Type B pancreatic cell (in vitro differentiated cells): ENCODE measurements at regions not wholly inside any gene's neighbourhood (a gene's known extent, or its start where the extent isn't known, plus 50 kb on each side); places are given as distances from the start of the nearest gene placed in this dataset.

Experiments used
- DNase-seq: peaks from one replicate; pipeline ENCODE4 v3.0.0; 2021; ENCODE audit warnings: mixed read lengths; ENCODE audit not compliant: unreplicated experiment; ENCODE audit errors: extremely low spot score
- H3K27ac Mint-ChIP-seq: 2 replicates; pipeline ENCODE4 v1.8.0; 2021; ENCODE audit warnings: mild to moderate bottlenecking, mixed read lengths
- H3K27me3 Mint-ChIP-seq: 2 replicates; pipeline ENCODE4 v1.8.0; 2021; ENCODE audit warnings: mixed read lengths
- H3K36me3 Mint-ChIP-seq: 2 replicates; pipeline ENCODE4 v1.8.0; 2021; ENCODE audit warnings: mixed read lengths
- H3K4me1 Mint-ChIP-seq: one replicate; pipeline ENCODE4 v1.8.0; 2021; ENCODE audit warnings: mixed read lengths; ENCODE audit not compliant: unreplicated experiment
- H3K4me3 Mint-ChIP-seq: 2 replicates; pipeline ENCODE4 v1.8.0; 2021; ENCODE audit warnings: mild to moderate bottlenecking, mixed read lengths
- H3K9me3 Mint-ChIP-seq: 2 replicates; pipeline ENCODE4 v1.8.0; 2021; ENCODE audit warnings: mixed read lengths
- TF ChIP-seq, protein P1 (sequence below): fragments of 200-600 bp; sonication (generic); conservative IDR thresholded peaks from 2 replicates; pipeline ENCODE4 v1.5.0; 2021; ENCODE audit warnings: antibody characterized with exemption, mild to moderate bottlenecking

GRCh38 chr1:37403166-37403565 is 71.2 kb upstream of the ZC3H12A start:
- Mint-ChIP-seq H3K9me3 (no peaks in the 10 kb centered on the region), H3K4me3 (no peak overlapping the region), H3K36me3 (no peaks in the 10 kb centered on the region), H3K27me3 (peaks cover 70% of the 10 kb centered on the region), H3K4me1 (no peaks in the 10 kb centered on the region), H3K27ac (no peak overlapping the region)
- TF ChIP-seq, protein P1, sequence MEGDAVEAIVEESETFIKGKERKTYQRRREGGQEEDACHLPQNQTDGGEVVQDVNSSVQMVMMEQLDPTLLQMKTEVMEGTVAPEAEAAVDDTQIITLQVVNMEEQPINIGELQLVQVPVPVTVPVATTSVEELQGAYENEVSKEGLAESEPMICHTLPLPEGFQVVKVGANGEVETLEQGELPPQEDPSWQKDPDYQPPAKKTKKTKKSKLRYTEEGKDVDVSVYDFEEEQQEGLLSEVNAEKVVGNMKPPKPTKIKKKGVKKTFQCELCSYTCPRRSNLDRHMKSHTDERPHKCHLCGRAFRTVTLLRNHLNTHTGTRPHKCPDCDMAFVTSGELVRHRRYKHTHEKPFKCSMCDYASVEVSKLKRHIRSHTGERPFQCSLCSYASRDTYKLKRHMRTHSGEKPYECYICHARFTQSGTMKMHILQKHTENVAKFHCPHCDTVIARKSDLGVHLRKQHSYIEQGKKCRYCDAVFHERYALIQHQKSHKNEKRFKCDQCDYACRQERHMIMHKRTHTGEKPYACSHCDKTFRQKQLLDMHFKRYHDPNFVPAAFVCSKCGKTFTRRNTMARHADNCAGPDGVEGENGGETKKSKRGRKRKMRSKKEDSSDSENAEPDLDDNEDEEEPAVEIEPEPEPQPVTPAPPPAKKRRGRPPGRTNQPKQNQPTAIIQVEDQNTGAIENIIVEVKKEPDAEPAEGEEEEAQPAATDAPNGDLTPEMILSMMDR = no peak
- no peak for DNase-seq

- TF ChIP-seq, protein P1 = no peak
- no peaks in the 10 kb centered on the region for H3K36me3 Mint-ChIP-seq
- no peak overlapping the region for H3K27ac Mint-ChIP-seq
- H3K4me1 Mint-ChIP-seq = no peaks in the 10 kb centered on the region
- peaks cover 70% of the 10 kb centered on the region for H3K27me3 Mint-ChIP-seq
- no peaks in the 10 kb centered on the region for H3K9me3 Mint-ChIP-seq
- no peak for DNase-seq
- H3K4me3 Mint-ChIP-seq = no peak overlapping the region
These were observed 69.7 kb upstream of the ZC3H12A start for GRCh38 chr1:37404711-37405110.

DNA sequence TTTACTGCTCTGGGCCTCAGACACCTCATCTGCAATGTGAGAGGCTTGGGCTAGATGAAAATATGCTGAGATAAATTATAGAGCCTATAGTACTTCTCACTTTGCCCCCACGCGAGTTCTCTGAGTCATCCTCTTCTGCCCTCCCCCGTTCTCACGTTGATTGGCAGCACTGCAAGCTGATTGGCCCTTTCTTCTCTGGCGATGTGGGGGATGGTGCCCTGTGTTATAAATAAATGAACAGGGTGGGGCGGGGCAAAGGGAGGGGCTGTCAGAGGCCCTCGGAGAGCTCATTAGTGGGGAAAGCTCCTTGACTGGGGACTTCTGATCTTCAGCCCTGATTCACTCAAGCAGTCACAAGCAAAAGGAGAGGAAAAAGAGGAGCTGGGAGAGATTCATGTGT is 64.3 kb upstream of the ZC3H12A start:
- no peaks in the 10 kb centered on the region for H3K9me3 Mint-ChIP-seq
- no peak for DNase-seq
- TF ChIP-seq, protein P1 = no peak
- peaks cover 43% of the 10 kb centered on the region for H3K27me3 Mint-ChIP-seq
- no peak overlapping the region for H3K4me3 Mint-ChIP-seq
- no peaks in the 10 kb centered on the region for H3K4me1 Mint-ChIP-seq
- no peak overlapping the region for H3K27ac Mint-ChIP-seq
- no peaks in the 10 kb centered on the region for H3K36me3 Mint-ChIP-seq

DNA sequence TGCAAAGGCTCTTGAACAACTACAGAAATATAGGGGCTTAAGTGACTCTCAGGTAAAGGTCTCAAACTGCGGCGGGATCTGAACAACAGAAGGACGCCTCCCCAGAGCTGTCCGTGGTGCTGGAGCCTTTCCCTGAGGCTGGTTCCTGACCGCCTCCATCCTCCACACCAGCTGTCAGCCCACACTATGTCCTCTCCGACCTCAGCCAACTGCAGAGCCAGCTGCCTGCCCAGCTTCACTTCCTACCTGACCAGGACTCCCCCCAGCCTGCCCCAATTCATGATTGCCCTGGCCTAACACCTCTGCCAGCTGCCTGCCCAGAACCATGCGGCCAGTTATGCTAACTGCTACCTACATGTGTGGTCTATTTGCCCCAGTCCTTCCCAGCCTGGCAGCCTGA is 63.6 kb upstream of the ZC3H12A start:
- peaks cover 42% of the 10 kb centered on the region for H3K27me3 Mint-ChIP-seq
- no peak for DNase-seq
- H3K27ac Mint-ChIP-seq = no peak overlapping the region
- H3K4me1 Mint-ChIP-seq = no peaks in the 10 kb centered on the region
- TF ChIP-seq, protein P1 = no peak
- no peaks in the 10 kb centered on the region for H3K9me3 Mint-ChIP-seq
- H3K4me3 Mint-ChIP-seq = no peak overlapping the region
- no peaks in the 10 kb centered on the region for H3K36me3 Mint-ChIP-seq

DNA sequence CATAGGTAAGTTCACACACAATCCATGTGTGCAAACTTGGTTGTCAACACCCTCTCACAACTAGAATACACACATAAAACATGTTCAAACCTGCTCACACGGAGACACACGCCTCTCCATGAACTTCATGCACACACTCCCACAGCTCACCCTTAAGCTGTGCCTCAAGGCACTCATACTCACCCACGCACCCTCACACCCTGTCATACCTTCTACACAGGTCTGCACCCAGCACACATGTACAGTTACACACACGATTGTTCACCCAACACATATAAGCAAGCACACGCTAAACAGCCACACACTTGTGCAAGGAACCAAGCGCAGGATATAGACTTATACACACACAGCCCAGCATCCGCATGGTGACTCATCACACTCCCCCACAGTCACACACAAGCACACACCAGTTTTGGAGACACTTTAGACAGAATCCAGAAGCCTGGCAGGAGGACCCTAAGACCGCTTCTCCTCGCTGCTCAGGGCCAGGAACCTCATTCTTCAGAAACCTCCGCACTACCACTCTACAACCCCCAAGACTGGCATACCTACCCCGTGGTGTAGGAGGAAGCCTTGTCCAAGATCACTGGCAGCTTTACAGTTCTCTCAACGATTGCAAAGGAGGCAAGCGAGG is 58.7 kb upstream of the ZC3H12A start:
- no peaks in the 10 kb centered on the region for H3K9me3 Mint-ChIP-seq
- H3K4me3 Mint-ChIP-seq = no peak overlapping the region
- no peaks in the 10 kb centered on the region for H3K36me3 Mint-ChIP-seq
- peaks cover 21% of the 10 kb centered on the region for H3K27me3 Mint-ChIP-seq
- no peaks in the 10 kb centered on the region for H3K4me1 Mint-ChIP-seq
- TF ChIP-seq, protein P1 = no peak
- H3K27ac Mint-ChIP-seq = no peak overlapping the region
- DNase-seq = no peak

DNA sequence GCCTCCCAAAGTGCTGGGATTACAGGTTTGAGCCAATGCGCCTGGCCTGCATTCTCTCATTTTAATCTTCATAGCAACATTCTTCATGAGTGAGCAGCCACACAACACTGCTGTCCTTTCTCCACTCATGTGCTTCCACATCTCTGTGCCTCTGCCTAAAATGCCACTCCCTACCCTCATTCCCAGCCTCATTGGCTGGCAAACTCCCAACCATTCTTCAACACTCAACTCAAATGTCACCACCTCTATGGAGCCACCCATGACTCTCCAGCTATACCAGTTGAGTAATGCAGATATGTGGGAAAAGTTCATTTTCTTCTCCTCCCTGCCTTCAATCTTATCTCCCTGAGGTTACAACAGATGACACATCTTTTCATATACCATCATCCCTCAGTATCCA is 53.9 kb upstream of the ZC3H12A start:
- Mint-ChIP-seq H3K4me3 (no peak overlapping the region), H3K27me3 (peaks cover 37% of the 10 kb centered on the region), H3K36me3 (no peaks in the 10 kb centered on the region), H3K4me1 (no peaks in the 10 kb centered on the region), H3K27ac (no peak overlapping the region), H3K9me3 (no peaks in the 10 kb centered on the region)
- TF ChIP-seq, protein P1 = no peak
- no peak for DNase-seq
